ENCODE measurements at regions not wholly inside any gene's neighbourhood (a gene's known extent, or its start where the extent isn't known, plus 50 kb on each side); places are given as distances from the start of the nearest gene placed in this dataset.

DNA sequence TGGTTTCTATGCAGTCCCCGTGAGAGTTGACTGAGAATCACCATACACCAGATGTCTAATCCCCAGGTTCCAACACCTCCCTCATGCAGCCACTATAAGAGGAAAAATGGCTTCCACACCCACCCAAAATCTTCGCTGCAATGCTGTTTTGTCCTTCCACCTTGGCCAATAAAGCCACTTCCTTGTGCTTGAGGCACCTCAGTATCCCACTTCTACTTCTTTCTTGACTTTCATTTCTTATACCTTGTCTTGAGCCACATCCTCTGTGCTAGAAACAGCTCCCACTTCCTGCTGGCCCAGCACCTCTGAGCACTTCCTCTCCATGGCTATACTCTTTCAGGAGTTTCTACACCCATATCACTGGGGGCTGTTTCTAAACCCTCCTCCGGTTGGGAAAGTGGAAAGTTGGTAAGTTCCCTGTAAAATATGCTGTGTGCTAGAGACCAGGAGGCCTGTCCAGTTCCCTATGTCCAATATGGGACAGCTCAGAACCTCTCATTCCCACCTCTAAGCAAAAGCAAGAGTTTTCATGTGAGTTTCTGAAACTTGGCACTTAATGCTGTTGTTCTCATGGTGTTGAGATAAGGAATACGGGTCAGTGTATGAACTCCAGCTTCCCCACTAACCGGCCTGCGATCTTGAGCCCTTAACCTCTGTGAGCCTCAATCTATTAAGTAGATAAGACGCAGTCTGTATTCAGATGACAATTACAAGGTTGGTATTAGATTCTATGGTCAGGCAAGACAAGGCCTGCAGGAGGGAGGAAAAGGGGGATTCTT, 209.1 kb upstream of the ID2 start:
- peaks cover 5% of the 10 kb centered on the region for H3K36me3 Mint-ChIP-seq
- peak overlapping the region; percentile 3 for H3K27ac Mint-ChIP-seq
- H3K4me1 Mint-ChIP-seq = peaks cover 56% of the 10 kb centered on the region
- ATAC-seq = no peak
- H3K9me3 Mint-ChIP-seq = peaks cover 10% of the 10 kb centered on the region
- peak overlapping the region; percentile 27 for H3K4me3 Mint-ChIP-seq
- peaks cover 53% of the 10 kb centered on the region for H3K27me3 Mint-ChIP-seq

DNA sequence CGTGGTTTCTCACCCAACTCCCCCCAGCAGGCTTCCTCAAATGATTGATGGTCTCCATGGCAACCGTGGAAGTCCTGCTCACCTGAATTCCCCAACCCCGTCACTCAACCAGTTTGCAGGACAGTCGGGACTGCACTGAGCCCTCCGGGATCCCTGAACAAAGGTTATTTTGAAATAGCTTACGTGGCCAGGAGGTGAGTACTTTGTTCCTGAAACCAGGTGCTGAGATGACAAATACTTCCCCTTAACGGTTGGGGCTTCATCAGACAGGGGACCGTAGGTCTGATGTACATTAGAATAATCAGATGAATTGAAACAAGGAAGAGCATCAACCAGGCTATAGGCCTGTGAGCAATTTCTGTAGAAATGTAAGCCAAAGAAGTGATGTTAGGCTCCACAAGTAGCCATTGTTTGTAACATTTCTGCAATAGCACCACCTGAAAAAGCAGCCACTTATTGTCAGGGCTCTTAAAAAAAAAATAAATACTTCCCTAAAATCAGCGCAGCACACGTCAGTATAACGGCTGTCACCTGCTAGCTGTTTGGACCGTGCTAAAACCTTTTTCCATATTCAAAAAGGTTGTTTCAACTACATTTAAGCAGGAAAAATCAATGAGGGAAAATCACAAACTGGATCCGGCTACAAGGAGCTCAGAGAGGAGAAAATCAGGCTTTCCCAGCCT, 206.4 kb upstream of the ID2 start:
- no peaks in the 10 kb centered on the region for H3K36me3 Mint-ChIP-seq
- ATAC-seq = peak; percentile 90
- peaks cover 7% of the 10 kb centered on the region for H3K9me3 Mint-ChIP-seq
- H3K27me3 Mint-ChIP-seq = peaks cover 48% of the 10 kb centered on the region
- H3K4me3 Mint-ChIP-seq = no peak overlapping the region
- peaks cover 65% of the 10 kb centered on the region for H3K4me1 Mint-ChIP-seq
- peak overlapping the region; percentile 76 for H3K27ac Mint-ChIP-seq

DNA sequence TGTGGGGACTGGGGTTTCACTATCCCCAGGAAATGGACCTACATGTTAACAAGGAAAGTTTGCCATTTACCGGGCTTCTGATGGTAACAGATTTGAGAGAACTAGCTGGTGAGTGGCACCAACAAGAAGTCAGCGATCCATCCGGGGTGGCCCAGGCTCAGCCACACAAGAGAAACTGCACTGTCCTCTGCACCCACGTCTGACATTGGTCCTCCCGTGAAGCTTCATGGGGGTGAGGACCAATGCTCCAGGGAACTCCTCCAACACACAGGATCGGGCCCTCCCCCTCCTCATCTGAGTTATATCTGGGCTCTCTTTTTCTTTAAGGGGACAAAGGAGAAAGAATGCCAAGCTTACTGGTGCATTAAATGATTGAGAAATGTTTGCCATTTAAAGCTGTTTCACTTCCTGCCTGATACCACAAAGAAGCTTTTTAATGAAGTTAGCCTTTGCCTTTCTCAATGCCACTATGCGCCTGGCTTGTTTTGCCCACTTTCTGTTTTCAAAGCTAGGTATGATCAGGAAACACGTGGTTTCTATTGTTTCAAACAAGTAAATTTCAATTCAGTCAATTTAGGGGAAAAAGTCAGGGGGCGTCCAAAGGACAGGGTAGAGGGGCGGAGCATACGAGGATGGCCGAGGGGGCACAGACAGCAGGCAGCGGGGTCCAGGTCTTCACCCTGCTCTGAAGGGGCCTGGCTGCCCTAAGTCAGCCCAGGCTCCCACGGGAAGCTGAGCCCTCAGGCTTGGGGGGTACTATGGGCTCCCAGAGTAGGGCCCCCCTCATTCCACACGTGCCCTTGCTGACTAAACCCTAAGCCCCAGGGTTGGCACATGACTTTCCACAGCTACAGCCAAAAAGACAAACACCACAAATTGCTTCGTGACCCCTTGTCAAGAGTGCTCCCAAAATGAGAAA, 204.0 kb upstream of the ID2 start:
- Mint-ChIP-seq H3K9me3 (peaks cover 3% of the 10 kb centered on the region), H3K4me1 (peaks cover 76% of the 10 kb centered on the region), H3K36me3 (no peaks in the 10 kb centered on the region), H3K4me3 (peak overlapping the region; percentile 34), H3K27me3 (peaks cover 42% of the 10 kb centered on the region), H3K27ac (peak overlapping the region; percentile 93)
- ATAC-seq = peak; percentile 82

DNA sequence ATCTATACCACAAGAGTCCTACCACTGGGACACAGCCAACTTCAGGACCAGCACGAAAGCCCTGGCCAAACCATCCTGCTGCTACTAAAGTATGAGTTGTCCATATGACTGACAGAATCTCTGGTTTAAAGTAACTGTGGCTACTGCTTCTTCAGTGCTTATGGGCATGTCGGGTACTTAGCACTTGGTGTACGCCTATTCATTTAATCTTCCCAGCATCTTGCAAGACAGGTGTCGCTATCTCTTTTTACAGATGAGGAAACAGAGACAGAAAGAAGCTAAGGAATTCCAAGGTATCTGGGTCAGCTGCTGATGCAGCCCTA, 203.4 kb upstream of the ID2 start:
- peaks cover 69% of the 10 kb centered on the region for H3K4me1 Mint-ChIP-seq
- no peak overlapping the region for H3K4me3 Mint-ChIP-seq
- H3K27ac Mint-ChIP-seq = peak overlapping the region; percentile 93
- no peak for ATAC-seq
- peaks cover 3% of the 10 kb centered on the region for H3K9me3 Mint-ChIP-seq
- H3K36me3 Mint-ChIP-seq = no peaks in the 10 kb centered on the region
- H3K27me3 Mint-ChIP-seq = peaks cover 42% of the 10 kb centered on the region

DNA sequence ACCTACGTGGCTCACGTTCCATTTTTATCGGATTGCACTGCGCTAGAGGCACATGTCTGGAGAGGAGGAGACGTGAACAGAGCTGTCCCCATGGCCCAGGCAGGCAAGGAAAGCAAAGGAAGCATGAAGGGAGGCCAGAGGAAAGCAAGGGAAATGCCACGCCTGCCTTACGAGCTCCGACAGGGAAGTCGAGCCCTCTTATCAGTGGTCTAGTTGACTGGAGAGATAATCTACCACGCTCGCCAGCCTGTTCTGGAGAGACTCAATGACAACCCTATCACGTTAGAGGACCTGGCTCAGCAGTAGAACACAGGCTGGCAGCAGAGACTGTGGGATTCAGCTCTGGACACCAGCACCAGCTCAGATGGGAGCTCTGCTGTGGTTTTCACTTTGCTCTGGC, 202.6 kb upstream of the ID2 start:
- ATAC-seq = no peak
- Mint-ChIP-seq H3K36me3 (no peaks in the 10 kb centered on the region), H3K27ac (no peak overlapping the region), H3K9me3 (peaks cover 3% of the 10 kb centered on the region), H3K27me3 (peaks cover 39% of the 10 kb centered on the region), H3K4me3 (no peak overlapping the region), H3K4me1 (peaks cover 65% of the 10 kb centered on the region)

DNA sequence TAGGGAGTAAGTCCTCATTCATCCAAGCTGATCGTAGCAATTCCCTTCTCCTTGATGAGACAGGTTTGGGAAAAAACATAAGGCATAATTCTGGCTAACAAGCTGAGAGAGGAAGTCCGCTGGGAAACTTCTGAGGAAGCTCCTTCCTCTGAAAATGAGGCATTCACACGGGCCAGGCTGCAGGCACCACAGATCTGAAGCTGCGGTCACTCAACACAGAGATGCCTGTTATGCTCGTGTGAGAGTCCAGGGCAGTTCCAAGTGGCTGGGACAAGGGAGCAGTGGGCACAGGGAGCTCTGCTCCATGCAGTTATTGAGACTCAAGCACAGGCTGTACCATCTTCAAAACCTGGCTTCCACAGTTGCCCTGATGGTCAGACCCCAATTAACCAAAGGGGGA, 200.9 kb upstream of the ID2 start:
- peaks cover 3% of the 10 kb centered on the region for H3K9me3 Mint-ChIP-seq
- peaks cover 52% of the 10 kb centered on the region for H3K27me3 Mint-ChIP-seq
- peaks cover 54% of the 10 kb centered on the region for H3K4me1 Mint-ChIP-seq
- H3K4me3 Mint-ChIP-seq = no peak overlapping the region
- ATAC-seq = no peak
- H3K27ac Mint-ChIP-seq = no peak overlapping the region
- no peaks in the 10 kb centered on the region for H3K36me3 Mint-ChIP-seq

DNA sequence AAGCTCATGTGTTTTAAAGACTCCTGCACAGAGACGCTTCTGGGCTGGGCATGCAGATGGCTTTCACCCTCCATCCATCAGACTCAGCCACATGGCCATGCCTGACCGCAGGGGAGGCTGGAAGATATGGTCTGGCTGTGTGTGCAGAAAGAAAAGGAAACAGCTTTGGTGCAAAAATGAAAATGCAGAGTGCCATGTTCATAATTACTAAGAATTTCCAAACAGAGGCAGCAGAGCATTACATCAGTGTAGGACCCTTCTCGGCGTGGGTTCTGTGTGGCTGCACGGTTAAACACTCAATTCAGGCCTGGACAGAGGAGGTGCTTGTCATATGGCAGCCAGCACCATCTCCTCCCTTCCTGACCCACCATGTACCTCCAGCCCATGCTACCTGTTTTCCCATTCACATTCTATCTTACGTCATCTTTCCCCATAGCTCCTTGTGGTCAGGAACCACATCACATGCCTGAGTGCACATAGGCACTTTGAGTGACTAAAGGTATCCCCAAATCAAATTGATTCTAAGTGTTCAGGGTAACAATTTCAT, 200.3 kb upstream of the ID2 start:
- Mint-ChIP-seq H3K27me3 (peaks cover 58% of the 10 kb centered on the region), H3K4me3 (no peak overlapping the region), H3K27ac (no peak overlapping the region), H3K36me3 (no peaks in the 10 kb centered on the region), H3K4me1 (peaks cover 54% of the 10 kb centered on the region), H3K9me3 (no peaks in the 10 kb centered on the region)
- ATAC-seq = peak; percentile 68

DNA sequence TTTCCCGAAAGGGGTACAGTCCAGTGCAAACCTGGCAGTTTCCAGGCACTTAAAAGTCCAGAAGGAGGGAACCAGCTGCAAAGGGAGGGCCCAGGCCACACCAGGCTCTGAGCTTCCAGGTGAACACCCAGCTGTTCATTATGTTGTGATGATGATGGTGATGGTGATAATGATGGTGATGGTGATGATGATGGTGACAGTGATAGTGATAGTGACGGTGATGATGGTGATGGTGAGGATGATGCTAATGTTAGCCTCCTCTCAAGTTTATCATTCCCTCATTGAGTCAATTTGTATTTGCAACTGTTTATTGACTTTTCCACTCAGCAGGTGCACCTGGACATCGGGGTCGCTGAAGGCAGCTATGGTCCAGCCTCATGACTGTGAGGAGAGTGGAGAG, 199.4 kb upstream of the ID2 start:
- peaks cover 61% of the 10 kb centered on the region for H3K27me3 Mint-ChIP-seq
- peaks cover 52% of the 10 kb centered on the region for H3K4me1 Mint-ChIP-seq
- H3K27ac Mint-ChIP-seq = no peak overlapping the region
- no peak overlapping the region for H3K4me3 Mint-ChIP-seq
- ATAC-seq = no peak
- H3K36me3 Mint-ChIP-seq = no peaks in the 10 kb centered on the region
- H3K9me3 Mint-ChIP-seq = no peaks in the 10 kb centered on the region

DNA sequence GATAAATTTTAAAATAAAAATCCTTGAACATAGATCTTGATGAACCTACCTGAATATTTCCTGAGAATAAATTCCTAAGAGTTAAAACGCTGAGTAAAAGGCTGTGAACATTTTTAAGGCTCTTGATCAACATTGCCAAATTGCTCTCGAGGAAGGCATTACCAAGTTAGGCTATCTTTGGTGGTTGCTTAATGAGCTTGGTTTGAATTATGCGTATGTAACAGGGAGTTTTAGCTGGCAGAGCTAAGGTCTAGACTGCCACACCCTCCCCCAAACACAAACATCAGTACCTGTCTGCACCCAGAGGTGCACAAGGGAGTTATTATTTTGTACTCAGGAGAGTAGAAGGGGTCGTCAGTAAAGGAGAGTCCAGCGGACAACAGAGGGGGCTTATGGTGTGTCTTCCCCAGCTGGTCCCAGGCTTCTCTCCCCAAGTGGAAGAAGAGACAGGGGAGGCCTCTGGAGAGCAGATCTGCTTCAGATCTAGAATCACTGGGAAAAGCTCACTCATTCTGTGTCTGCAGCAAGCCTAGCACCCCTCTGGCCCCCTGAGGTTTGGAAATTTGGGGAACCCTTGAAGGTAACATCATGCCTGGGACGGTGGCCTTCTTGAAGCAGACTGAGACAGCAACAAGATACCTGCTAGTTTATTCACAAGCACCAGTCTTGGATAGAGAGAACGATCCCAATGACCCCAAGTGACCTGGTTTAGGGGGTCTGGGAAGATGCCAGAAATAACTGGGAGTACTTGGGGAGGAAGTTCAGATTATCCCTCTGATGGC, 197.2 kb upstream of the ID2 start:
- H3K36me3 Mint-ChIP-seq = no peaks in the 10 kb centered on the region
- H3K9me3 Mint-ChIP-seq = no peaks in the 10 kb centered on the region
- ATAC-seq = no peak
- H3K4me3 Mint-ChIP-seq = no peak overlapping the region
- peaks cover 55% of the 10 kb centered on the region for H3K4me1 Mint-ChIP-seq
- H3K27ac Mint-ChIP-seq = no peak overlapping the region
- peaks cover 67% of the 10 kb centered on the region for H3K27me3 Mint-ChIP-seq

DNA sequence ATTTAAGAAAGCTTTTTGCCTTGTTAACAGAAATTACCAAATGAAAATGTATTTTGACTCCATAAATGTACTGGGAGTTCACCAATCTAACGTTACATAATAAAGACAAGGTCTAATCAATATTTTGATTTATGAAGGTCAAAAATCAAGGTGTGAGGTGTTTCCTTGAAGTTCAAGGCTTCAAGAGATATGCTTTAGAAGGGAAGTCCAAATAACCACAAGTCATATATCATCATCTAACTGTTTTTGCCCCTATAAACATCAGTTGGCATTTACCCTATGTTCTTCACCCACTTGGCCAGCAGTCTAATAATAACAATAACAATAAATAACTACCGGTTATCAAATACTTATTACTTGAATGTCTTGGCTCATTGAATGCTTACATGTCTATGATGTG, 196.1 kb upstream of the ID2 start:
- no peak overlapping the region for H3K4me3 Mint-ChIP-seq
- peaks cover 56% of the 10 kb centered on the region for H3K27me3 Mint-ChIP-seq
- H3K36me3 Mint-ChIP-seq = no peaks in the 10 kb centered on the region
- H3K9me3 Mint-ChIP-seq = no peaks in the 10 kb centered on the region
- ATAC-seq = no peak
- H3K4me1 Mint-ChIP-seq = peaks cover 49% of the 10 kb centered on the region
- H3K27ac Mint-ChIP-seq = no peak overlapping the region

DNA sequence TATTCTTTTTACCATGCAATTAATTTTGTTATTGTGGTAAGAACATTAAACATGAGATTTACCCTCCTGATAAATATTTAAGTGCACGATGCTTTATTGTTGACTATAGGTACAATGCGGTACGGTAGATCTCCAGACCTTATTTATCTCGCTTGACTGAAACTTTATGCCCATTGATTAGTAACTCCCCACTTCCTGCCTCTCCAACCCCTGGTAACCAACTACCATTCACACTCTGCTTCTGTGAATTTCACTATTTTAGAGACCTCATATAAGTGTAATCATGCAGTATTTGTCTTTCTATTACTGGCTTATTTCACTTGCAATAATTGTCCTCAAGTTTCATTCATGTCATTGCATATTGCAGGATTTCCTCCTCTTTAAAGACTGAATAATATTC, 195.7 kb upstream of the ID2 start:
- H3K27ac Mint-ChIP-seq = no peak overlapping the region
- no peak for ATAC-seq
- H3K36me3 Mint-ChIP-seq = no peaks in the 10 kb centered on the region
- H3K27me3 Mint-ChIP-seq = peaks cover 52% of the 10 kb centered on the region
- no peak overlapping the region for H3K4me3 Mint-ChIP-seq
- no peaks in the 10 kb centered on the region for H3K9me3 Mint-ChIP-seq
- peaks cover 45% of the 10 kb centered on the region for H3K4me1 Mint-ChIP-seq

DNA sequence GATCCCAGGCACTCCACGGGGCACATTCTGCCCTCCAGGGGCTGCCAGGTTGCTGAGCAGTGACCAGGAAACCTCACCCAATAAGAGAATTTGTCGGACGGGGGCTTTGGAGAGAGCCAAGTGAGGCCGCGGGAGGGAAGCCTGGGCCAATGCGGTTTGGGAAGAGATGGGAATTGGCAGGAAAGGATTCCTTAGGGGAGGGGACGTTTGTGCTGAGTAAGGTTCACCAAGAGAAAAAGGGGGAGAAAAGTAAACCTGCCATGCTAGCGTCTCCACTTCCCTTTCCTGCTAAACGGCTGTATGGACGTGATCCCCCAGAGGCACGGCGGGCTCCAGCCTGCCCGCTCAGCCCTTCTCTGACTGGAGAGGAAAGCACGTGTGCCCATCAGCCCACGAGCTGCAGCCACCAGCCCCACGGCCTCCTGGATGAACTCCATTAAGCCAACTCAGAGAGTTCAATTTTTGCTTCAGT, 194.4 kb upstream of the ID2 start:
- H3K4me3 Mint-ChIP-seq = peak overlapping the region; percentile 65
- H3K27ac Mint-ChIP-seq = peak overlapping the region; percentile 84
- no peak for ATAC-seq
- H3K36me3 Mint-ChIP-seq = no peaks in the 10 kb centered on the region
- peaks cover 46% of the 10 kb centered on the region for H3K27me3 Mint-ChIP-seq
- H3K4me1 Mint-ChIP-seq = peaks cover 32% of the 10 kb centered on the region
- no peaks in the 10 kb centered on the region for H3K9me3 Mint-ChIP-seq

DNA sequence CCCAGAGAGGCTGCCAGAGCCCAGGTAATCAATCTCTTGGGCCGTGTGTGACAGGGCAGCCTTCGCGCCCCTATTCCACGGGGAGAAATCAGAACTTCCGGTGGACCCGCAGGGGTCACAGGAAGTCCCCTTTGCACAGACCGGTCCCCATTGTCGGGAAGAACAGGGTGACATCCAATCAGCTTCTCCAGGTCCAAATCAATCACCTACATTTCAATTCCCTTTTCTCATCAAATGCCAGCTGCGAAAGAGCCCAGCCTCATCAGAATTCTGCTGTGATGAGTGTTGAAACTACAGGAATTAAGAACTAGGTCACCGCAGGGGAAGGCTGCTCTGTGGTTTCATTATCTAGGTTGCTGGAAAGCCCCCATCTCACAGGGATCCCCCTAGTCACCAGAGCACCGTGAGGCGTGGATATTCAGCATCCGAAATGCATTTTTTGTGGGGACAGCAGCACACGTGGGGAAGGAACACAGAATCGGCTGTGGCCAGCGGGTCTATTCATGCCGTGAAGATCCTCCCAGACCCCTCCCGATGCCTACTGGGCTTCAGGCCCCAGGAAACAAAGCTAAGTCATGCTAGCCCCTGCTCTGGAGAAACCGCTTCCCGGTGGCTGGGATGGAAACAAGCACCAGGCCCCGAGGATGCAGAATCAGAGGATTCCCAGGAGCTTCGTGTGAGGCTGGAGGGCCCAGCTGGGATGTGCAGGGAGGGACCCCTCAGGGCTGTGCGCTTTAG, 193.7 kb upstream of the ID2 start:
- peaks cover 30% of the 10 kb centered on the region for H3K4me1 Mint-ChIP-seq

DNA sequence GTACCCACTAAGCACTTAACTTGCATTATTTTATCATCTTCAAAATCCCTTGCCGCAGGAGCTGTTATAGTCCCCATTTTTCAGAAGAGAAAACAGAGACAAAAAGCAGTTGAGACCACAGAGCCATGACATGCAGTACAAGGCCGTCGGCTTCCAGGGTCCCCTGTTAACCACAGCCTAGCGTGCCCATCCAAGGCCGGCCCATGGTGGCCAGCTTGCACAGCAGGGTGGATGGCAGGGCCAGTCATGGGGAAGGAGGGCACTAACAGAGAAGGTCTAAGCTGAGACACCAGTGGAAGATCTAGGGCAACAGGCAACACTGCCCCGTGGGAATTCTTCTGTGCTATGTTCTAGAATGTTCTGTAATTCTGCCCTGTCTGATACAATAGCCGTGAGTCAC, 192.6 kb upstream of the ID2 start:
- Mint-ChIP-seq H3K36me3 (no peaks in the 10 kb centered on the region), H3K4me3 (no peak overlapping the region), H3K27me3 (peaks cover 52% of the 10 kb centered on the region), H3K4me1 (peaks cover 30% of the 10 kb centered on the region), H3K9me3 (no peaks in the 10 kb centered on the region), H3K27ac (peak overlapping the region; percentile 84)
- ATAC-seq = no peak

More for the DNA sequence above, 193.7 kb upstream of the ID2 start:
- Mint-ChIP-seq H3K27me3 (peaks cover 46% of the 10 kb centered on the region), H3K9me3 (no peaks in the 10 kb centered on the region), H3K36me3 (no peaks in the 10 kb centered on the region), H3K27ac (peak overlapping the region; percentile 84), H3K4me3 (peak overlapping the region; percentile 65)
- ATAC-seq = peak; percentile 94
